ENCODE measurements at regions not wholly inside any gene's neighbourhood (a gene's known extent, or its start where the extent isn't known, plus 50 kb on each side); places are given as distances from the start of the nearest gene placed in this dataset.

- TF ChIP-seq, protein P1, sequence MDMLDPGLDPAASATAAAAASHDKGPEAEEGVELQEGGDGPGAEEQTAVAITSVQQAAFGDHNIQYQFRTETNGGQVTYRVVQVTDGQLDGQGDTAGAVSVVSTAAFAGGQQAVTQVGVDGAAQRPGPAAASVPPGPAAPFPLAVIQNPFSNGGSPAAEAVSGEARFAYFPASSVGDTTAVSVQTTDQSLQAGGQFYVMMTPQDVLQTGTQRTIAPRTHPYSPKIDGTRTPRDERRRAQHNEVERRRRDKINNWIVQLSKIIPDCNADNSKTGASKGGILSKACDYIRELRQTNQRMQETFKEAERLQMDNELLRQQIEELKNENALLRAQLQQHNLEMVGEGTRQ (IDR thresholded peaks at IDR 0.05; ENCODE audit: borderline replicate concordance, low read depth, low read length): no peak
- TF ChIP-seq GABPA (IDR thresholded peaks at IDR 0.05; ENCODE audit: low read depth): no peak
These were observed 119.7 kb upstream of the FAM3C start for GRCh38 chr7:121515630-121516401.

Data from SK-N-SH (cell line).